Tibial artery (tissue), 4 donors: ENCODE measurements at regions not wholly inside any gene's neighbourhood (a gene's known extent, or its start where the extent isn't known, plus 50 kb on each side); places are given as distances from the start of the nearest gene placed in this dataset.
"Not testable (repeated sequence)": the region's sequence is repeated elsewhere in the genome, so short reads cannot be mapped to it uniquely, and the experiment has no call there.

ENCODE experiments used
- DNase-seq, 2 donors: peaks; one replicate each; pipeline ENCODE4 v3.0.0-alpha.2; 2019
- H3K27ac ChIP-seq, 2 donors: fragments of 200-600 bp; sonication (generic) in 1 of 2; 1 replicate in 1 of 2; 2 replicates in 1 of 2; pipeline ENCODE4 v1.5.1; 2018 to 2019; ENCODE audit warnings: mild to moderate bottlenecking in 1 of 2
- H3K27me3 ChIP-seq, 2 donors: fragments of 200-600 bp; sonication (generic) in 1 of 2; one replicate each; pipeline versions ENCODE4 v1.5.1 to v1.6.0; 2016 to 2019
- H3K36me3 ChIP-seq, 3 donors: fragments of 200-600 bp; sonication (generic) in 2 of 3; one replicate each; pipeline ENCODE4 v1.5.1; 2016 to 2019; ENCODE audit warnings: mild to moderate bottlenecking in 2 of 3
- H3K4me1 ChIP-seq, 4 donors: fragments of 200-600 bp; sonication (generic) in 2 of 4; 1 replicate in 3 of 4; 2 replicates in 1 of 4; pipeline ENCODE4 v1.5.1; 2016 to 2019
- H3K4me3 ChIP-seq, 2 donors: fragments of 200-600 bp; sonication (generic) in 1 of 2; 1 replicate in 1 of 2; 2 replicates in 1 of 2; pipeline ENCODE4 v1.5.1; 2018 to 2019; ENCODE audit warnings: mild to moderate bottlenecking in 2 of 2
- H3K9me3 ChIP-seq, 3 donors: fragments of 200-600 bp; sonication (generic) in 1 of 3; one replicate each; pipeline ENCODE4 v1.5.1; 2016 to 2019
- intact Hi-C: fragments of 100-400 bp; cut with DNase I; formaldehyde crosslinking; loops from one replicate; pipeline ENCODE4 v1.15.0; 2023; ENCODE audit warnings: low total_unique reads
- TF ChIP-seq, protein P1 (sequence below), 2 experiments: fragments of 200-600 bp in 1 of 2; fragments of 450-650 bp in 1 of 2; IDR thresholded peaks; one replicate each; pipeline ENCODE4 v1.5.1; 2017 to 2019; ENCODE audit warnings: antibody characterized with exemption in 2 of 2, mild to moderate bottlenecking in 1 of 2, moderate library complexity in 1 of 2

DNA sequence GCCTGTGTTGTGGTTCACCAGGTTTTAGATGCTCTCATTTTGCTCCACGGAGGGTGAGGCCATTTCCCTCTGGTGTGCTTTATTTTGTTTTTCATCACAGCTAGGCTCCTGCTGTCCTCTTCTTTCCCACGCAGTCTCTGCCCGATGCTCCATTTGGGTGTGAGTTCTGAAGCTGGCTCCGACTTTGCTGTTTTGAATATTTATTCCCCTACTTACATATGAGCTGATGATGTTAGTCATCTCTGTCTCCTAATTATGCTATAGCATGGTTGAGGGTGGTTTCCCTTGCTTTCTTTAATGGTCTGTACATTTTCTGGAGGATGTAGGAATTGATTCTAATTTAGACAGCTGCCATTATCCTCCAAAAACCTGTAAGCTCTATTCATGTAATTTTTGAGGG is 168.1 kb upstream of the MYRIP start:
- H3K4me1 ChIP-seq = peaks cover 0 to 11% (median 0%) of the 10 kb centered on the region in 4 donors
- no peak for DNase-seq
- no peaks in the 10 kb centered on the region for H3K27me3 ChIP-seq
- TF ChIP-seq, protein P1, sequence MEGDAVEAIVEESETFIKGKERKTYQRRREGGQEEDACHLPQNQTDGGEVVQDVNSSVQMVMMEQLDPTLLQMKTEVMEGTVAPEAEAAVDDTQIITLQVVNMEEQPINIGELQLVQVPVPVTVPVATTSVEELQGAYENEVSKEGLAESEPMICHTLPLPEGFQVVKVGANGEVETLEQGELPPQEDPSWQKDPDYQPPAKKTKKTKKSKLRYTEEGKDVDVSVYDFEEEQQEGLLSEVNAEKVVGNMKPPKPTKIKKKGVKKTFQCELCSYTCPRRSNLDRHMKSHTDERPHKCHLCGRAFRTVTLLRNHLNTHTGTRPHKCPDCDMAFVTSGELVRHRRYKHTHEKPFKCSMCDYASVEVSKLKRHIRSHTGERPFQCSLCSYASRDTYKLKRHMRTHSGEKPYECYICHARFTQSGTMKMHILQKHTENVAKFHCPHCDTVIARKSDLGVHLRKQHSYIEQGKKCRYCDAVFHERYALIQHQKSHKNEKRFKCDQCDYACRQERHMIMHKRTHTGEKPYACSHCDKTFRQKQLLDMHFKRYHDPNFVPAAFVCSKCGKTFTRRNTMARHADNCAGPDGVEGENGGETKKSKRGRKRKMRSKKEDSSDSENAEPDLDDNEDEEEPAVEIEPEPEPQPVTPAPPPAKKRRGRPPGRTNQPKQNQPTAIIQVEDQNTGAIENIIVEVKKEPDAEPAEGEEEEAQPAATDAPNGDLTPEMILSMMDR (IDR thresholded peaks at IDR 0.05) = no peak
- intact Hi-C loops = no loop called here
- no peak overlapping the region for H3K4me3 ChIP-seq
- no peaks in the 10 kb centered on the region for H3K9me3 ChIP-seq
- no peaks in the 10 kb centered on the region for H3K36me3 ChIP-seq
- H3K27ac ChIP-seq = no peak overlapping the region

DNA sequence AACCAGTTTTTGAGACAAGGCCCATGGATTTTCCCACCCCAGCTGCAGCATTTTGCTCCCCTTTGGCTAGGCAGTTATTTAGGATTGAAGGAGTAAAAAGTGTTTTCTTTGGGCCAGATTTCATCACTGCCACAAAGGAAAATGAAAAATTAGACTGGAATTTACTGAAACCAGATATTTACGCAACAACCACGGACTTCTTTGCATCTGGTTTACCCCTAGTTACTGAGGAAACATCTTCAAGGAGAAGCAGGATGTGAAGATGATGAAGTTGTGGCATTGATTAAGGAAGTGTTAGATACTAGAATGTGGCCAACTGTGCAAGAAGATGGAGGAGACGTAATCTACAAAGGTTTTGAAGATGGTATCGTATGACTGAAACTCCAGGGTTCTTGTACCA is 165.2 kb upstream of the MYRIP start:
- Histone ChIP-seq H3K4me3 (no peak overlapping the region), H3K27ac (no peak overlapping the region), H3K4me1 (peaks cover 0 to 8% (median 0%) of the 10 kb centered on the region in 4 donors), H3K36me3 (no peaks in the 10 kb centered on the region), H3K9me3 (no peaks in the 10 kb centered on the region), H3K27me3 (no peaks in the 10 kb centered on the region)
- TF ChIP-seq, protein P1 (IDR thresholded peaks at IDR 0.05) = no peak
- intact Hi-C loops = no loop called here
- DNase-seq = no peak

DNA sequence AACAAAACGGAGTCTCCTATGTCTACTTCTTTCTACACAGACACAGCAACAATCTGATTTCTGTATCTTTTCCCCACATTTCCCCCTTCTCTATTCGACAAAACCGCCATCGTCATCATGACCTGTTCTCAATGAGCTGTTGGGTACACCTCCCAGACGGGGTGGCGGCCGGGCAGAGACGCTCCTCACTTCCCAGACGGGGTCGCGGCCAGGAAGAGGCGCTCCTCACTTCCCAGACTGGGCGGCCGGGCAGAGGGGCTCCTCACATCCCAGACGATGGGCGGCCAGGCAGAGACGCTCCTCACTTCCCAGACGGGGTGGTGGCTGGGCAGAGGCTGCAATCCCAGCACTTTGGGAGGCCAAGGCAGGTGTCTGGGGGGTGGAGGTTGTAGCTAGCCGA is 158.2 kb upstream of the MYRIP start:
- H3K9me3 ChIP-seq, H3K4me3 ChIP-seq, intact Hi-C loops, H3K27ac ChIP-seq, H3K4me1 ChIP-seq, H3K27me3 ChIP-seq, H3K36me3 ChIP-seq, DNase-seq: not testable (repeated sequence)

DNA sequence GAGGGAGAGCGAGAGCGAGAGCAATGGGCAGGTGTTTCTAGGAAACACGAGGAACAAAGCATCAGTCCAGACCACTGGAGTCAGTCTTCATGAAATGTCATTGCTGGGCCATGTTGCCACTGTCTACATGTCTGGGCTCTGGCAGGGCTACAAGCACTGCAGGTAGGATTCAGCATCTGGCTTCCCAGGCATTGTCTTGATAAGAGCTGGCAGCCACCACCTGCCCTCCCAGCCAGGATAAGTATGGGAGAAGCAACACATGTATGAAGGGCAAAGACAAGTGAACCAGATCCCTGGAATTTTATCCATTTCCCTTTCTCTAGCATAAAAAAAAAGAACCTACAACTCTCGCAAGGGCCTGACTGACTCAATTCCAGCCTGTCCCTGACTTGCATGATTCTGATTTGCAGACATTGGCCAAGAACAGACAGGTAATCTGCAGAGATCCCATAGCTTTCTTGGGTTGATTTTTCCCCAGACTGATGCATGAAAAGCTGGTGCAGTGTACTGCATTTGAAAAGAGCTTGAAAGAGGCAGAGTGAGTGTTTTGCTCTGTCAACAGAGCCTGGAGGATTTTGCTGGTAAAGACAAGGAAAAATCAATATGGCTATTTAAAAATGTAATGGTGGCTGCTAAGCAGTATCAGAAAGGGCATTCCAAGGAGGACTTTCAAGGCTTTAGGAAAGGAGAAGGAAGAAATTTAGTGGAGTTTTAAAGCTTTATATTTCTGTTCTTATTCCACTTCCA is 157.2 kb upstream of the MYRIP start:
- no peak overlapping the region for H3K4me3 ChIP-seq
- no peaks in the 10 kb centered on the region for H3K36me3 ChIP-seq
- H3K4me1 ChIP-seq = no peaks in the 10 kb centered on the region
- intact Hi-C loops = no loop called here
- no peak overlapping the region for H3K27ac ChIP-seq
- DNase-seq = no peak
- TF ChIP-seq, protein P1 (IDR thresholded peaks at IDR 0.05) = no peak
- no peaks in the 10 kb centered on the region for H3K9me3 ChIP-seq
- no peaks in the 10 kb centered on the region for H3K27me3 ChIP-seq

DNA sequence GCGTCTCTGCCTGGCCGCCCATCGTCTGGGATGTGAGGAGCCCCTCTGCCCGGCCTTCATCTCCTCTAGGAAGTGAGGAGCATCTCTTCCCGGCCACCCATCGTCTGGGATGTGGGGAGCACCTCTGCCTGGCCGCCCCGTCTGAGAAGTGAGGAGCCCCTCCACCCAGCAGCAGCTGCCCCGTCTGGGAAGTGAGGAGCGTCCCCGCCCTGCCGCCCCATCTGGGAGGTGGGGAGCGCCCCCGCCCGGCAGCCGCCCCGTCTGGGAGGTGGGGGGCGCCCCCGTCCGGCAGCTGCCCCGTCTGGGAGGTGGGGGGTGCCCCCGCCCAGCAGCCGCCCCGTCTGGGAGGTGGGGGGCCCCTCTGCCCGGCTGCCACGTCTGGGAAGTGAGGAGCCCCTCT is 153.7 kb upstream of the MYRIP start:
- intact Hi-C loops, H3K27ac ChIP-seq: not testable (repeated sequence)

DNA sequence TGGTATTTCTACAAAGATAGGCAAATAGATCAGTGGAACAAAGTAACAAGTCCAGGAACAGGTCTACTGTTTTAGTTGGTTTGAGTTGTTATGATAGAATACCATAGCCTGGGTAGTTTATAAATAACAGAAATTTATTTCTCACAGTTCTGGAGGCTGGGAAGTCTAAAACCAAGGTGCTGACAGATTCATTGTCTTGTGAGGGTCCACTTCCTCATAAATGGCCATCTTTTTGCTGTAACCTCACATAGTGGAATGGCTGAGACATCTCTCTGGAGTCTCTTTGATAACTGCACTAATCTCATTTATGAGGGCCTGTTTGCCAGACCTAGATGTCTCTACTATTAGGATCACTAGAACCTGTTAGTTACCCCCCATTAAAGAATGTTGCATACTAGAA is 152.3 kb upstream of the MYRIP start:
- Histone ChIP-seq H3K27me3 (no peaks in the 10 kb centered on the region), H3K9me3 (no peaks in the 10 kb centered on the region), H3K36me3 (no peaks in the 10 kb centered on the region), H3K4me3 (no peak overlapping the region), H3K4me1 (no peaks in the 10 kb centered on the region), H3K27ac (no peak overlapping the region)
- intact Hi-C loops = no loop called here
- no peak for DNase-seq
- TF ChIP-seq, protein P1 (IDR thresholded peaks at IDR 0.05) = no peak

More for the DNA sequence above, 153.7 kb upstream of the MYRIP start:
- H3K27me3 ChIP-seq, H3K36me3 ChIP-seq, H3K9me3 ChIP-seq, H3K4me3 ChIP-seq, DNase-seq, H3K4me1 ChIP-seq: not testable (repeated sequence)

DNA sequence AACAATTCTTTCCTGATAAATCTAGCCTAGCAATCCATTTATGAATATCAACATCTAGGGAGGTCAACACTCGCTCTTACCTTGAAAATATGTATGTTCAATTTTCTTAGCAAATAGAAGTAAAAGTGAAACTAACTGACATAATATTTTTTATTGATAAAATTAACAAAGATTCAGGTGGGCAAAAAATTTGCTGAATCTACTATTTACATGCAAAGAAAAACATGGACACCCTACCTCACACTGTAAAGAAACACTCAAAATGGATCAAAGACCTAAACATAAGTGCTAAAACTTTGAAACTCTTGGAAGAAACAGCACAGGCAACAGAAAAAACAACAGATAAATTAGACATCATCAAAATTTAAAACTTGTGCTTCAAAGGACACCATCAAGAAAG is 151.6 kb upstream of the MYRIP start:
- H3K4me3 ChIP-seq = no peak overlapping the region
- DNase-seq = no peak
- H3K9me3 ChIP-seq = no peaks in the 10 kb centered on the region
- H3K36me3 ChIP-seq = no peaks in the 10 kb centered on the region
- no peaks in the 10 kb centered on the region for H3K27me3 ChIP-seq
- no peak overlapping the region for H3K27ac ChIP-seq
- intact Hi-C loops = no loop called here
- no peaks in the 10 kb centered on the region for H3K4me1 ChIP-seq
- TF ChIP-seq, protein P1 (IDR thresholded peaks at IDR 0.05) = no peak
